ENCODE measurements at regions not wholly inside any gene's neighbourhood (a gene's known extent, or its start where the extent isn't known, plus 50 kb on each side); places are given as distances from the start of the nearest gene placed in this dataset.
"Not testable (repeated sequence)": the region's sequence is repeated elsewhere in the genome, so short reads cannot be mapped to it uniquely, and the experiment has no call there.

DNA sequence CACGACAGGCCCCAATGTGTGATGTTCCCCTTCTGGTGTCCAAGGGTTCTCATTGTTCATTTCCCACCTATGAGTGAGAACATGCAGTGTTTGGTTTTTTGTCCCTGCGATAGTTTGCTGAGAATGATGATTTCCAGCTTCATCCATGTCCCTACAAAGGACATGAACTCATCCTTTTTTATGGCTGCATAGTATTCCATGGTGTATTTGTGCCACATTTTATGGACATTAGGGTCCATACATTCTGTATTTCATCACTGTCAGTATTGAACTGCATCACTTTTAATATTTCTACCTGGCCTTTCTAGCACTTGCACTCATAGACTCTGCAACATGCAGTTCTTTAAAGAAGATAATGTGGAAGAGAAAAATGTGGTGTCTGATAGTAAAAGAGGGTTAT is 70.2 kb upstream of the RUBCNL start:
- H3K4me3 Mint-ChIP-seq (ENCODE audit: unreplicated experiment); H3K36me3 Mint-ChIP-seq (ENCODE audit: insufficient read depth, unreplicated experiment); H3K4me3 ChIP-seq (ENCODE audit: low read depth, low read length); H3K27me3 ChIP-seq (replicated peaks; ENCODE audit: control insufficient read depth, insufficient read depth, low read length); H3K4me1 ChIP-seq; intact Hi-C loops (cut with micrococcal nuclease; ENCODE audit: unreplicated experiment); H3K36me3 ChIP-seq (ENCODE audit: control insufficient read depth, insufficient read depth, low read length); H3K27me3 Mint-ChIP-seq (ENCODE audit: insufficient read depth, unreplicated experiment); POLR2A ChIA-PET; BruUV-seq (replicated peaks); H3K4me1 Mint-ChIP-seq (ENCODE audit: low read depth, unreplicated experiment); H3K9me3 Mint-ChIP-seq (ENCODE audit: unreplicated experiment); CTCF ChIA-PET; H3K9me3 ChIP-seq; H3K27ac Mint-ChIP-seq (ENCODE audit: unreplicated experiment); DNase-seq: not testable (repeated sequence)

DNA sequence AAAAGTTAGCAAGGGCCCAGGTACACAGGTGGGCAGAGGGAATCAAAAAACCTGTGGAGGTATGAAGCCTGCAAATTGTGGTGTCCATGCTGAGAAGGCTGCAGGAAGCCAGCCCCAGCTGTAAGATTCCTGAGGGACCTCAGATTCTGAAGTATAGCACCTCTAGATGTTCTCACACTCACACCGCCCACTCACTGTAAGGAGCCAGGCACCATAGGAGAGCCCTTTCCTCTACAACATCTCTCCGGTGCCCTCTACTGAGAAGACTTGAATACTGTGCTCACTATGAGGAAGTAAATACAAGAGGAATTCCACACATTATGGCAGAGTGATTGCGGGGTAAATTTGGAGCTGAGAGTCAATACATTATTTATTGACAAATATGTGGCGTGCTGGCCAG is 68.9 kb upstream of the RUBCNL start:
- H3K27me3 Mint-ChIP-seq (ENCODE audit: insufficient read depth, unreplicated experiment); H3K27ac Mint-ChIP-seq (ENCODE audit: unreplicated experiment); H3K4me1 ChIP-seq; CTCF ChIA-PET; H3K36me3 ChIP-seq (ENCODE audit: control insufficient read depth, insufficient read depth, low read length); POLR2A ChIA-PET; intact Hi-C loops (cut with micrococcal nuclease; ENCODE audit: unreplicated experiment); H3K4me3 ChIP-seq (ENCODE audit: low read depth, low read length); H3K27me3 ChIP-seq (replicated peaks; ENCODE audit: control insufficient read depth, insufficient read depth, low read length); H3K9me3 ChIP-seq; H3K36me3 Mint-ChIP-seq (ENCODE audit: insufficient read depth, unreplicated experiment); BruUV-seq (replicated peaks); H3K4me1 Mint-ChIP-seq (ENCODE audit: low read depth, unreplicated experiment); H3K4me3 Mint-ChIP-seq (ENCODE audit: unreplicated experiment); H3K9me3 Mint-ChIP-seq (ENCODE audit: unreplicated experiment): not testable (repeated sequence)
- peak; percentile 67 to 78 for DNase-seq
- TF ChIP-seq, protein P1, sequence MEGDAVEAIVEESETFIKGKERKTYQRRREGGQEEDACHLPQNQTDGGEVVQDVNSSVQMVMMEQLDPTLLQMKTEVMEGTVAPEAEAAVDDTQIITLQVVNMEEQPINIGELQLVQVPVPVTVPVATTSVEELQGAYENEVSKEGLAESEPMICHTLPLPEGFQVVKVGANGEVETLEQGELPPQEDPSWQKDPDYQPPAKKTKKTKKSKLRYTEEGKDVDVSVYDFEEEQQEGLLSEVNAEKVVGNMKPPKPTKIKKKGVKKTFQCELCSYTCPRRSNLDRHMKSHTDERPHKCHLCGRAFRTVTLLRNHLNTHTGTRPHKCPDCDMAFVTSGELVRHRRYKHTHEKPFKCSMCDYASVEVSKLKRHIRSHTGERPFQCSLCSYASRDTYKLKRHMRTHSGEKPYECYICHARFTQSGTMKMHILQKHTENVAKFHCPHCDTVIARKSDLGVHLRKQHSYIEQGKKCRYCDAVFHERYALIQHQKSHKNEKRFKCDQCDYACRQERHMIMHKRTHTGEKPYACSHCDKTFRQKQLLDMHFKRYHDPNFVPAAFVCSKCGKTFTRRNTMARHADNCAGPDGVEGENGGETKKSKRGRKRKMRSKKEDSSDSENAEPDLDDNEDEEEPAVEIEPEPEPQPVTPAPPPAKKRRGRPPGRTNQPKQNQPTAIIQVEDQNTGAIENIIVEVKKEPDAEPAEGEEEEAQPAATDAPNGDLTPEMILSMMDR (IDR thresholded peaks at IDR 0.05; ENCODE audit: insufficient read depth in 1 of 2, low read depth in 1 of 2, low read length in 1 of 2, severe bottlenecking in 1 of 2, unreplicated experiment in 1 of 2), result peak; percentile 13 to 41

DNA sequence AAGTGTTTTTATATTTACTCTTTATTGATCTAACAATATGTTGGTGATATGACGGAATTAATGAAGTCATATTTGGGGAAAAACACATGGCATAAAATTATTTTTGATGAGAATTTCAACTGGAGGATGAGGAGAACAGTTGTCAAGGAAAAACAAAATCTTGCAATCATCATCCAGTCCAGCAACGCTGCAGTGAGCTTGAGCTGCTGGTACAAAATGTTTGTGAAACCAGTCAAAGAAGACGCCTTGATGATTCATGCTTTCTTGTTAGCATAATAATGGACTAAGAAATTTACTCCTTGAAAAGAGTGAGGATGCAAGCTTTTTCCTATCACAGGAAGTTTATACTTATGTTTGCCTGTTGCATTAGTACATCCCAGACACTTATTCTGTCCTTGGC is 64.1 kb upstream of the RUBCNL start:
- H3K27me3 Mint-ChIP-seq (ENCODE audit: insufficient read depth, unreplicated experiment); H3K9me3 Mint-ChIP-seq (ENCODE audit: unreplicated experiment); H3K27me3 ChIP-seq (replicated peaks; ENCODE audit: control insufficient read depth, insufficient read depth, low read length); H3K4me3 Mint-ChIP-seq (ENCODE audit: unreplicated experiment); BruUV-seq (replicated peaks); H3K4me1 ChIP-seq; H3K9me3 ChIP-seq; H3K4me1 Mint-ChIP-seq (ENCODE audit: low read depth, unreplicated experiment); intact Hi-C loops (cut with micrococcal nuclease; ENCODE audit: unreplicated experiment); POLR2A ChIA-PET; H3K36me3 ChIP-seq (ENCODE audit: control insufficient read depth, insufficient read depth, low read length); H3K27ac Mint-ChIP-seq (ENCODE audit: unreplicated experiment); H3K36me3 Mint-ChIP-seq (ENCODE audit: insufficient read depth, unreplicated experiment); DNase-seq; H3K4me3 ChIP-seq (ENCODE audit: low read depth, low read length); CTCF ChIA-PET: not testable (repeated sequence)

DNA sequence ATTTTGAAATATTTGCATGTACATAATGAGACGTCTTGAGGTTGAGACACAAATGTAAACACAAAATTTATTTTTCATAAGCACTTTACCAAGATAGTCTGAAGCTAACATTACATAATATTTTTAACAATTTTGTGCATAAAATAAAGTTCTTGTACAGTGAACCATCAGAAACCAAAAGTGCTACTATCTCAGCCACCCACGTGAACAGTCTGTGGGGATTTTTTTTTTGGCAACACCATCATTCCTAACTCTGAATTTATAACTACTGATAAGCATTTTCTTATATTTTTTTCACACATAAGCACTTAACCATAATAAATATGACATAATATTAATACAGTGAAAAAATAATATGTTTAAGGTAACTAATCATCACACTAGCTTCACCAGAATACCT is 62.9 kb upstream of the RUBCNL start:
- H3K4me3 Mint-ChIP-seq (ENCODE audit: unreplicated experiment); BruUV-seq (replicated peaks); H3K9me3 ChIP-seq; H3K27me3 Mint-ChIP-seq (ENCODE audit: insufficient read depth, unreplicated experiment); CTCF ChIA-PET; POLR2A ChIA-PET; intact Hi-C loops (cut with micrococcal nuclease; ENCODE audit: unreplicated experiment); DNase-seq; H3K4me1 Mint-ChIP-seq (ENCODE audit: low read depth, unreplicated experiment); H3K36me3 Mint-ChIP-seq (ENCODE audit: insufficient read depth, unreplicated experiment); H3K9me3 Mint-ChIP-seq (ENCODE audit: unreplicated experiment); H3K27me3 ChIP-seq (replicated peaks; ENCODE audit: control insufficient read depth, insufficient read depth, low read length); H3K36me3 ChIP-seq (ENCODE audit: control insufficient read depth, insufficient read depth, low read length); H3K4me1 ChIP-seq; H3K4me3 ChIP-seq (ENCODE audit: low read depth, low read length); H3K27ac Mint-ChIP-seq (ENCODE audit: unreplicated experiment): not testable (repeated sequence)

DNA sequence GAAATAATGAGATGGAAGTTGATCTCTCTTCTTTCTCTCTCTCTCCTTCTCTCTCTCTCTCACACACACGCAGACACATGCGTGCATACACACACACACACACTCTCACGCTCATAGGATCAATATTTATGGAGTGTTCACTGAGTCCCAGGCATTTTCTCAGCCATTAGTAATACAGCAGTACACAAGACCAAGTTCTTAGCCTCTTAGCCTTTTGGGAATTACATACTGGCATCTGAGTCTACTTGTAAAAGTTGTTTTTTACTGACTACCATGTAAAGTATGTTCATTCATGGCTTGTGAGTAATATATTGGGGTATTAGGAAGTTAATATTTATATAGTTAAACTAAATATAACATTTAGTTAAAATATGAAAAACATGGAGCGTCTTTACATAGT is 61.1 kb upstream of the RUBCNL start:
- POLR2A ChIA-PET, result interaction anchor here (0.6 kb wide), 1 partner anchor 1854 kb away, joined by 3 read pairs; no protein-coding TSS in a partner anchor
- H3K27me3 Mint-ChIP-seq (ENCODE audit: insufficient read depth, unreplicated experiment); intact Hi-C loops (cut with micrococcal nuclease; ENCODE audit: unreplicated experiment); DNase-seq; H3K27ac Mint-ChIP-seq (ENCODE audit: unreplicated experiment); CTCF ChIA-PET; H3K9me3 Mint-ChIP-seq (ENCODE audit: unreplicated experiment); H3K9me3 ChIP-seq; H3K4me3 ChIP-seq (ENCODE audit: low read depth, low read length); H3K4me1 ChIP-seq; BruUV-seq (replicated peaks); H3K4me3 Mint-ChIP-seq (ENCODE audit: unreplicated experiment); H3K4me1 Mint-ChIP-seq (ENCODE audit: low read depth, unreplicated experiment); H3K27me3 ChIP-seq (replicated peaks; ENCODE audit: control insufficient read depth, insufficient read depth, low read length); H3K36me3 Mint-ChIP-seq (ENCODE audit: insufficient read depth, unreplicated experiment); H3K36me3 ChIP-seq (ENCODE audit: control insufficient read depth, insufficient read depth, low read length): not testable (repeated sequence)

DNA sequence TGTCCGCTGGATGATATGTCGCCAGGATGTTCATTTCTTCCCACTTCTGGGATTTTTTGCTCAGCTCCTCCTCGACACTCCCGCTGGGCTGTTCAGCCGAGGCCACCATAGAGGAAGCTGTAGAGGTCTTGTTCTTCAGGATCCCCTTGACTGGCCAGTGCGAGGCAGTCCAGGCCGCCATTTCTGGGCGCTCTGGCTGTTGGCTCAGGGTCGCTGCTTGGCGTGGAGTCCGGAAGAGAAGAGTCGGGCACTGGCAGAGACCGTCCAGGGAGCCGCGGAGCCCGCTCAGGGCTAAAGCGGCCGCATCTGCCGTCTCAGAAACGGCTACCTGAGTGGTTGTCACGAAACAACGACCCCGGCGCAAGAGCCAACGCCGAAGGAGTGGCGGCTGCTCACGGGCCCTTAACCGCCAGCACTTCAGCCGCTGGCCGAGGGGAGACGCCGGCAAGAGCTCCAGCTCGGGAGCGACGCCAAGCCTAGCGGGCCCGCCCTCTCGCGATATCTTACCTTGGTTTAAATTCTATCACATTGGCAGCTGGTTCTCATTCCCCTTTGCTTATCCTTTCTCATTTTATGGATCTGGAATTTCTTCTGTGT is 50.9 kb upstream of the RUBCNL start:
- H3K9me3 Mint-ChIP-seq (ENCODE audit: unreplicated experiment); POLR2A ChIA-PET; H3K36me3 Mint-ChIP-seq (ENCODE audit: insufficient read depth, unreplicated experiment); H3K4me3 Mint-ChIP-seq (ENCODE audit: unreplicated experiment); H3K27me3 ChIP-seq (replicated peaks; ENCODE audit: control insufficient read depth, insufficient read depth, low read length); H3K27ac Mint-ChIP-seq (ENCODE audit: unreplicated experiment); BruUV-seq (replicated peaks); H3K9me3 ChIP-seq; H3K4me3 ChIP-seq (ENCODE audit: low read depth, low read length); intact Hi-C loops (cut with micrococcal nuclease; ENCODE audit: unreplicated experiment); H3K4me1 Mint-ChIP-seq (ENCODE audit: low read depth, unreplicated experiment); CTCF ChIA-PET; H3K36me3 ChIP-seq (ENCODE audit: control insufficient read depth, insufficient read depth, low read length); H3K27me3 Mint-ChIP-seq (ENCODE audit: insufficient read depth, unreplicated experiment); DNase-seq; H3K4me1 ChIP-seq: not testable (repeated sequence)
